CD14-positive monocyte (primary cell): ENCODE measurements at regions not wholly inside any gene's neighbourhood (a gene's known extent, or its start where the extent isn't known, plus 50 kb on each side); places are given as distances from the start of the nearest gene placed in this dataset.

ENCODE experiments used
- DNase-seq, 3 donors: peaks; one replicate each; pipeline ENCODE4 v3.0.0-alpha.2; 2011 to 2022
- H2AFZ ChIP-seq: 2 replicates; pipeline ENCODE4 v1.6.0; 2012; ENCODE audit warnings: mild to moderate bottlenecking, low read depth, low read length, inconsistent platforms; ENCODE audit not compliant: insufficient read depth, poor library complexity, severe bottlenecking
- H3K27ac ChIP-seq, 2 donors: 1 replicate in 1 of 2; 2 replicates in 1 of 2; pipeline ENCODE4 v1.5.1; 2012 to 2013; ENCODE audit warnings: low read length in 2 of 2, control low read depth in 1 of 2, inconsistent platforms in 1 of 2, low read depth in 1 of 2, mild to moderate bottlenecking in 1 of 2
- H3K27me3 ChIP-seq, 2 donors: one replicate each; pipeline versions ENCODE4 v1.6.0 to v1.6.1; 2011 to 2013; ENCODE audit warnings: low read length in 2 of 2; ENCODE audit not compliant: control insufficient read depth in 2 of 2, insufficient read depth in 2 of 2
- H3K36me3 ChIP-seq, 2 donors: replicated peaks in 1 of 2; 1 replicate in 1 of 2; 2 replicates in 1 of 2; pipeline versions ENCODE4 v1.5.1 to v1.6.1; 2012 to 2013; ENCODE audit warnings: low read length in 2 of 2, control low read depth in 1 of 2, inconsistent platforms in 1 of 2, mild to moderate bottlenecking in 1 of 2; ENCODE audit not compliant: insufficient read depth in 2 of 2, control insufficient read depth in 1 of 2
- H3K4me1 ChIP-seq, 2 donors: 1 replicate in 1 of 2; 2 replicates in 1 of 2; pipeline versions ENCODE4 v1.5.1 to v1.6.1; 2012 to 2013; ENCODE audit warnings: low read length in 2 of 2, control low read depth in 1 of 2, inconsistent platforms in 1 of 2, mild to moderate bottlenecking in 1 of 2, moderate library complexity in 1 of 2; ENCODE audit not compliant: insufficient read depth in 2 of 2, control insufficient read depth in 1 of 2
- H3K4me2 ChIP-seq: replicated peaks from 2 replicates; pipeline ENCODE3; 2012; ENCODE audit warnings: low read length, moderate library complexity, mild to moderate bottlenecking; ENCODE audit not compliant: poor library complexity, severe bottlenecking; ENCODE audit errors: extremely low read depth
- H3K4me3 ChIP-seq, 3 experiments: fragments of 200-600 bp in 1 of 3; sonication (generic) in 1 of 3; replicated peaks in 1 of 3; 1 replicate in 2 of 3; 2 replicates in 1 of 3; pipeline ENCODE4 v1.5.1; 2011 to 2013; ENCODE audit warnings: low read length in 3 of 3, mild to moderate bottlenecking in 3 of 3, control low read depth in 2 of 3, low read depth in 2 of 3, inconsistent platforms in 1 of 3, moderate library complexity in 1 of 3
- H3K79me2 ChIP-seq: 2 replicates; pipeline ENCODE4 v1.6.0; 2012; ENCODE audit warnings: mild to moderate bottlenecking, control low read depth, inconsistent platforms, low read length, moderate library complexity; ENCODE audit not compliant: insufficient read depth
- H3K9ac ChIP-seq: 2 replicates; pipeline ENCODE4 v1.6.0; 2017; ENCODE audit warnings: low read length, mild to moderate bottlenecking; ENCODE audit not compliant: insufficient read depth, poor library complexity, severe bottlenecking
- H3K9me3 ChIP-seq, 2 donors: replicated peaks in 1 of 2; 1 replicate in 1 of 2; 2 replicates in 1 of 2; pipeline versions ENCODE4 v1.5.1 to v1.6.1; 2012 to 2013; ENCODE audit warnings: low read length in 2 of 2, control low read depth in 1 of 2; ENCODE audit not compliant: control insufficient read depth in 1 of 2, insufficient read depth in 1 of 2
- H4K20me1 ChIP-seq: 2 replicates; pipeline ENCODE4 v1.6.0; 2012; ENCODE audit warnings: mild to moderate bottlenecking, low read length, control low read depth, moderate library complexity; ENCODE audit not compliant: insufficient read depth
- H3K27ac Mint-ChIP-seq, 7 donors: one replicate each; pipeline ENCODE4 v1.8.0; 2020; ENCODE audit warnings: mild to moderate bottlenecking in 7 of 7, mixed read lengths in 7 of 7, moderate library complexity in 6 of 7, inconsistent platforms in 2 of 7
- H3K27me3 Mint-ChIP-seq, 3 donors: one replicate each; pipeline ENCODE4 v1.8.0; 2021 to 2022; ENCODE audit warnings: low read depth in 3 of 3, mild to moderate bottlenecking in 3 of 3, mixed read lengths in 3 of 3, moderate library complexity in 3 of 3, inconsistent platforms in 1 of 3
- H3K36me3 Mint-ChIP-seq, 2 donors: one replicate each; pipeline ENCODE4 v1.8.0; 2020; ENCODE audit warnings: mixed read lengths in 2 of 2, inconsistent platforms in 1 of 2, mild to moderate bottlenecking in 1 of 2
- H3K4me1 Mint-ChIP-seq: one replicate; pipeline ENCODE4 v1.8.0; 2020; ENCODE audit warnings: mild to moderate bottlenecking, mixed read lengths
- H3K4me3 Mint-ChIP-seq, 2 donors: one replicate each; pipeline ENCODE4 v1.8.0; 2020; ENCODE audit warnings: mild to moderate bottlenecking in 2 of 2, mixed read lengths in 2 of 2, moderate library complexity in 1 of 2
- H3K9me3 Mint-ChIP-seq, 7 donors: one replicate each; pipeline ENCODE4 v1.8.0; 2020 to 2022; ENCODE audit warnings: mixed read lengths in 7 of 7, mild to moderate bottlenecking in 6 of 7, moderate library complexity in 6 of 7, inconsistent platforms in 2 of 7
- WGBS: methylation state at CpG from one replicate; pipeline ENCODE4 v1.1.5; 2013; ENCODE audit warnings: missing lambda C conversion rate; ENCODE audit not compliant: insufficient coverage; 5-methylcytosine and 5-hydroxymethylcytosine counted together
- intact Hi-C, 2 donors: fragments of 100-400 bp; cut with micrococcal nuclease; formaldehyde crosslinking; loops; one replicate each; pipeline versions ENCODE4 v1.15.0 to v1.15.1; 2023
- TF ChIP-seq, protein P1 (sequence below): fragments of 200-600 bp; IDR thresholded peaks from one replicate; pipeline ENCODE4 v1.8.0; 2022; ENCODE audit warnings: antibody characterized with exemption, mild to moderate bottlenecking

DNA sequence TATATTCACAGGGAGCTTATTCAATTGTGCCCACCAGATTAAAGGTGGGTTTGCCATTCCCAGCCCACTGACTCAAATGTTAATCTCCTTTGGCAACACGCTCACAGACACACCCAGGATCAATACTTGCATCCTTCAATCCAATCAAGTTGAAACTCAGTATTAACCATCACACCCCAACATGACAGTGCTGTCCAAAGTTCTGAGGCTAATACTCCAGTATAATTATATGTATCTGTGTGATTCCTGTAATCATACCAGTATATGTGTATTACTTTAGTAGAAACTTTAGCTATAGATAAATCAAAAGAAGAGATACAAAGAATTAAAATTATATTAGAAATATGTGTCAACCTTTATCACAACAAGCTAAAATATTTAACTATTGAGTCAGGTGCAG, 1166.0 kb downstream of the ZPLD1 start:
- Mint-ChIP-seq H3K27me3 (no peaks in the 10 kb centered on the region), H3K4me1 (no peaks in the 10 kb centered on the region), H3K9me3 (peaks cover 4 to 33% (median 21%) of the 10 kb centered on the region in 7 donors), H3K4me3 (no peak overlapping the region), H3K36me3 (no peaks in the 10 kb centered on the region), H3K27ac (no peak overlapping the region)
- Histone ChIP-seq H3K4me2 (no peak overlapping the region), H2AFZ (no peak overlapping the region), H3K27ac (no peak overlapping the region), H3K27me3 (no peaks in the 10 kb centered on the region), H3K4me1 (no peaks in the 10 kb centered on the region), H3K9ac (no peak overlapping the region), H3K36me3 (no peaks in the 10 kb centered on the region), H4K20me1 (no peaks in the 10 kb centered on the region), H3K4me3 (no peak overlapping the region), H3K79me2 (no peaks in the 10 kb centered on the region), H3K9me3 (peaks cover 0 to 24% of the 10 kb centered on the region in 2 donors)
- intact Hi-C loops, result no loop called here
- TF ChIP-seq, protein P1, sequence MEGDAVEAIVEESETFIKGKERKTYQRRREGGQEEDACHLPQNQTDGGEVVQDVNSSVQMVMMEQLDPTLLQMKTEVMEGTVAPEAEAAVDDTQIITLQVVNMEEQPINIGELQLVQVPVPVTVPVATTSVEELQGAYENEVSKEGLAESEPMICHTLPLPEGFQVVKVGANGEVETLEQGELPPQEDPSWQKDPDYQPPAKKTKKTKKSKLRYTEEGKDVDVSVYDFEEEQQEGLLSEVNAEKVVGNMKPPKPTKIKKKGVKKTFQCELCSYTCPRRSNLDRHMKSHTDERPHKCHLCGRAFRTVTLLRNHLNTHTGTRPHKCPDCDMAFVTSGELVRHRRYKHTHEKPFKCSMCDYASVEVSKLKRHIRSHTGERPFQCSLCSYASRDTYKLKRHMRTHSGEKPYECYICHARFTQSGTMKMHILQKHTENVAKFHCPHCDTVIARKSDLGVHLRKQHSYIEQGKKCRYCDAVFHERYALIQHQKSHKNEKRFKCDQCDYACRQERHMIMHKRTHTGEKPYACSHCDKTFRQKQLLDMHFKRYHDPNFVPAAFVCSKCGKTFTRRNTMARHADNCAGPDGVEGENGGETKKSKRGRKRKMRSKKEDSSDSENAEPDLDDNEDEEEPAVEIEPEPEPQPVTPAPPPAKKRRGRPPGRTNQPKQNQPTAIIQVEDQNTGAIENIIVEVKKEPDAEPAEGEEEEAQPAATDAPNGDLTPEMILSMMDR, result no peak
- 80% methylated on average over 1 of the region's 1 CpG for WGBS
- no peak for DNase-seq

DNA sequence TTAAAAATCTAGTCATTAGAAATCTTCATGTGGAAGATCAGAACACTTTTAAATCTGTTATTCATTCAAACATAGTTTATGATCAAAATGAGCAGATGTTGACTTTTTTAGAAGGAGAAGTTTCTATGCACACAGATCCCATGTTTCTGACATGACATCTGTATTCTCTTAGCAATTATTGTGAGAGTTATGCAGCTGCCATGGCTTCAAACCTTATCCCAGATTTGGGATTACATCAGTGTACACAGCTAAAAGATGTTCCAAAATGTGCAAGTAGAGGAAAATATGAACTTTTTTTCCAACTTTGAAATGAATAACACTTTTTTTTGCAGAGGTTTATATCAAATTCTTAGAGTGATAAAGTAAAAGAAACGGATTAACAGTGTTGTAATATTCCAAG, 1166.9 kb downstream of the ZPLD1 start:
- H3K4me3 Mint-ChIP-seq, result no peak overlapping the region
- H3K9me3 Mint-ChIP-seq, result peaks cover 4 to 28% (median 18%) of the 10 kb centered on the region in 7 donors
- DNase-seq, result no peak
- TF ChIP-seq, protein P1, result no peak
- Histone ChIP-seq H3K36me3 (no peaks in the 10 kb centered on the region), H3K9ac (no peak overlapping the region), H3K4me3 (no peak overlapping the region), H3K9me3 (peaks cover 0 to 24% of the 10 kb centered on the region in 2 donors), H3K79me2 (no peaks in the 10 kb centered on the region), H4K20me1 (no peaks in the 10 kb centered on the region), H2AFZ (no peak overlapping the region), H3K4me1 (no peaks in the 10 kb centered on the region), H3K4me2 (no peak overlapping the region), H3K27me3 (no peaks in the 10 kb centered on the region), H3K27ac (no peak overlapping the region)
- H3K27me3 Mint-ChIP-seq, result no peaks in the 10 kb centered on the region
- H3K36me3 Mint-ChIP-seq, result no peaks in the 10 kb centered on the region
- intact Hi-C loops, result no loop called here
- no peaks in the 10 kb centered on the region for H3K4me1 Mint-ChIP-seq
- no peak overlapping the region for H3K27ac Mint-ChIP-seq
- WGBS, result no CpG with 5 or more reads among the region's 1 CpG
